H1 (cell line): ENCODE measurements at regions not wholly inside any gene's neighbourhood (a gene's known extent, or its start where the extent isn't known, plus 50 kb on each side); places are given as distances from the start of the nearest gene placed in this dataset.

ENCODE experiments used
- CTCF ChIA-PET: fragments of 300-600 bp; sonication (Branson Sonifier 250); formaldehyde crosslinking; loops from one replicate; lab custom pipeline; 2021; ENCODE audit not compliant: partially characterized antibody; lab: Charles Lee
- POLR2A ChIA-PET: fragments of 300-600 bp; sonication (Branson Sonifier 250); formaldehyde crosslinking; loops from one replicate; lab custom pipeline; 2021; ENCODE audit warnings: inconsistent platforms; ENCODE audit not compliant: partially characterized antibody; lab: Charles Lee
- DNase-seq, 2 experiments: peaks; one replicate each; pipeline versions ENCODE4 v3.0.0 to v3.0.0-alpha.2; 2010 to 2022; ENCODE audit warnings: low spot score in 2 of 2, low read depth in 1 of 2, mixed read lengths in 1 of 2
- FAIRE-seq: peaks from 2 replicates; lab custom pipeline; 2011; peaks lifted over from hg19 to GRCh38; lab: Jason Lieb, UNC
- H2AFZ ChIP-seq: 2 replicates; pipeline ENCODE4 v1.8.1; 2012; ENCODE audit warnings: low read length, inconsistent platforms
- H2AK5ac ChIP-seq: 2 replicates; pipeline ENCODE4 v1.6.1; 2013; ENCODE audit warnings: low read depth, low read length
- H2BK120ac ChIP-seq: replicated peaks from 2 replicates; pipeline ENCODE3; 2013; ENCODE audit warnings: low read depth, low read length, inconsistent platforms
- H2BK12ac ChIP-seq: 2 replicates; pipeline ENCODE4 v1.6.1; 2013; ENCODE audit warnings: low read depth, low read length
- H2BK15ac ChIP-seq: 2 replicates; pipeline ENCODE4 v1.6.1; 2013; ENCODE audit warnings: low read length
- H2BK20ac ChIP-seq: 2 replicates; pipeline ENCODE4 v1.6.1; 2013; ENCODE audit warnings: low read length
- H2BK5ac ChIP-seq: 2 replicates; pipeline ENCODE4 v1.6.1; 2013; ENCODE audit warnings: low read depth, low read length
- H3K14ac ChIP-seq: 2 replicates; pipeline ENCODE4 v1.6.1; 2013; ENCODE audit warnings: inconsistent platforms; ENCODE audit not compliant: insufficient read length
- H3K18ac ChIP-seq: 2 replicates; pipeline ENCODE4 v1.6.1; 2013; ENCODE audit warnings: low read length; ENCODE audit errors: extremely low read depth
- H3K23ac ChIP-seq: 2 replicates; pipeline ENCODE4 v1.6.1; 2013; ENCODE audit warnings: inconsistent platforms; ENCODE audit not compliant: insufficient read length
- H3K23me2 ChIP-seq: 2 replicates; pipeline ENCODE4 v1.6.1; 2013; ENCODE audit warnings: low read depth, low read length
- H3K27ac ChIP-seq: 2 replicates; pipeline ENCODE4 v1.6.1; 2011; ENCODE audit warnings: low read depth, low read length, inconsistent platforms
- H3K27me3 ChIP-seq, 4 experiments: replicated peaks in 1 of 4; 1 replicate in 1 of 4; 2 replicates in 3 of 4; pipeline versions ENCODE4 v1.6.1 to v1.8.1; 2011 to 2013; ENCODE audit warnings: low read length in 3 of 4, mild to moderate bottlenecking in 3 of 4, inconsistent platforms in 2 of 4, mixed read lengths in 2 of 4, moderate library complexity in 1 of 4; ENCODE audit not compliant: control insufficient read depth in 3 of 4, insufficient read depth in 3 of 4; ENCODE audit errors: extremely low read depth in 1 of 4
- H3K36me3 ChIP-seq, 4 experiments: 2 replicates each; pipeline versions ENCODE4 v1.6.1 to v1.8.1; 2011 to 2013; ENCODE audit warnings: mild to moderate bottlenecking in 4 of 4, low read length in 3 of 4, moderate library complexity in 2 of 4, control low read depth in 1 of 4, inconsistent platforms in 1 of 4; ENCODE audit not compliant: insufficient read depth in 4 of 4, control insufficient read depth in 2 of 4
- H3K4ac ChIP-seq: replicated peaks from 2 replicates; pipeline ENCODE3; 2013; ENCODE audit warnings: low read length, low read depth, mixed read lengths, inconsistent platforms; ENCODE audit not compliant: insufficient read length
- H3K4me1 ChIP-seq, 4 experiments: replicated peaks in 1 of 4; 1 replicate in 1 of 4; 2 replicates in 3 of 4; pipeline versions ENCODE4 v1.6.1 to v1.8.1; 2011 to 2013; ENCODE audit warnings: low read length in 3 of 4, inconsistent platforms in 2 of 4, mixed read lengths in 1 of 4; ENCODE audit not compliant: insufficient read depth in 4 of 4, control insufficient read depth in 3 of 4
- H3K4me2 ChIP-seq, 2 experiments: 2 replicates each; pipeline versions ENCODE4 v1.6.1 to v1.8.1; 2011 to 2013; ENCODE audit warnings: low read depth in 2 of 2, low read length in 2 of 2, control low read depth in 1 of 2, inconsistent platforms in 1 of 2, mild to moderate bottlenecking in 1 of 2; ENCODE audit not compliant: insufficient read depth in 1 of 2
- H3K4me3 ChIP-seq, 4 experiments: fragments of 200-600, 300-600 bp in 1 of 4; sonication (generic), shearing (Covaris generic), sonication (Bioruptor Twin) in 1 of 4; 2 replicates each; pipeline versions ENCODE4 v1.5.1 to v1.8.1; 2011 to 2016; ENCODE audit warnings: low read length in 4 of 4, low read depth in 3 of 4, control low read depth in 2 of 4, inconsistent platforms in 2 of 4, mild to moderate bottlenecking in 2 of 4, mixed read lengths in 1 of 4, moderate library complexity in 1 of 4; ENCODE audit not compliant: insufficient read depth in 2 of 4; ENCODE audit errors: extremely low read depth in 1 of 4
- H3K56ac ChIP-seq: replicated peaks from 2 replicates; pipeline ENCODE3; 2013; ENCODE audit warnings: low read depth, mild to moderate bottlenecking, mixed read lengths, low read length, inconsistent platforms; ENCODE audit not compliant: insufficient read length
- H3K79me1 ChIP-seq: 2 replicates; pipeline ENCODE4 v1.6.1; 2013; ENCODE audit warnings: low read depth, low read length, control low read depth
- H3K79me2 ChIP-seq, 2 experiments: 2 replicates each; pipeline versions ENCODE4 v1.6.1 to v1.8.1; 2012 to 2013; ENCODE audit warnings: low read length in 2 of 2, mild to moderate bottlenecking in 2 of 2, inconsistent platforms in 1 of 2; ENCODE audit not compliant: insufficient read depth in 2 of 2, control insufficient read depth in 1 of 2
- H3K9ac ChIP-seq, 4 experiments: replicated peaks in 1 of 4; 1 replicate in 1 of 4; 2 replicates in 3 of 4; pipeline versions ENCODE4 v1.6.1 to v1.8.1; 2011 to 2013; ENCODE audit warnings: low read depth in 3 of 4, low read length in 3 of 4, control low read depth in 2 of 4, mild to moderate bottlenecking in 2 of 4, moderate library complexity in 2 of 4, inconsistent platforms in 1 of 4; ENCODE audit errors: extremely low read depth in 1 of 4
- H3K9me3 ChIP-seq, 2 experiments: 2 replicates each; pipeline versions ENCODE4 v1.6.1 to v1.8.1; 2012 to 2013; ENCODE audit warnings: mild to moderate bottlenecking in 2 of 2, moderate library complexity in 2 of 2, control low read depth in 1 of 2, inconsistent platforms in 1 of 2, low read depth in 1 of 2, low read length in 1 of 2, mixed read lengths in 1 of 2; ENCODE audit not compliant: insufficient read depth in 2 of 2
- H4K20me1 ChIP-seq, 2 experiments: replicated peaks in 1 of 2; 2 replicates each; pipeline versions ENCODE3 to v1.8.1; 2011 to 2013; ENCODE audit warnings: inconsistent platforms in 2 of 2, low read length in 2 of 2, mild to moderate bottlenecking in 1 of 2; ENCODE audit not compliant: insufficient read depth in 2 of 2, control insufficient read depth in 1 of 2
- H4K5ac ChIP-seq: 2 replicates; pipeline ENCODE4 v1.6.1; 2013; ENCODE audit warnings: low read length, low read depth, mixed read lengths, inconsistent platforms; ENCODE audit not compliant: insufficient read length
- H4K8ac ChIP-seq: 2 replicates; pipeline ENCODE4 v1.8.0; 2013; ENCODE audit warnings: mild to moderate bottlenecking, moderate library complexity, low read length, inconsistent platforms; ENCODE audit not compliant: insufficient read depth; ENCODE audit errors: extremely low read depth
- H4K91ac ChIP-seq: replicated peaks from 2 replicates; pipeline ENCODE3; 2013; ENCODE audit warnings: low read length, mixed read lengths, inconsistent platforms; ENCODE audit not compliant: insufficient read length
- CTBP2 ChIP-seq: IDR thresholded peaks from 2 replicates; pipeline ENCODE4 v1.7.0; 2011; ENCODE audit warnings: borderline replicate concordance, mild to moderate bottlenecking, moderate library complexity, mixed read lengths, low read length; ENCODE audit not compliant: insufficient read depth, insufficient read length
- GTF2F1 ChIP-seq: IDR thresholded peaks from 2 replicates; pipeline ENCODE4 v1.6.1; 2012; ENCODE audit warnings: low read depth, low read length, improper control_type of control experiment, borderline replicate concordance
- MAFK ChIP-seq: IDR thresholded peaks from 2 replicates; pipeline ENCODE4 v1.6.1; 2012; ENCODE audit warnings: low read depth, mild to moderate bottlenecking, improper control_type of control experiment, low read length
- NRF1 ChIP-seq: IDR thresholded peaks from 2 replicates; pipeline ENCODE4 v1.6.1; 2011; ENCODE audit warnings: mild to moderate bottlenecking, low read depth, low read length, improper control_type of control experiment
- POLR2A ChIP-seq, 2 experiments: IDR thresholded peaks; 1 replicate in 1 of 2; 2 replicates in 1 of 2; pipeline ENCODE4 v1.6.1; 2011; ENCODE audit warnings: low read depth in 2 of 2, low read length in 2 of 2, mild to moderate bottlenecking in 2 of 2; ENCODE audit errors: control extremely low read depth in 1 of 2
- POLR2AphosphoS5 ChIP-seq: IDR thresholded peaks from 2 replicates; pipeline ENCODE4 v1.6.1; 2011; ENCODE audit warnings: low read depth, low read length
- POU5F1 ChIP-seq: IDR thresholded peaks from 2 replicates; pipeline ENCODE4 v1.6.1; 2011; ENCODE audit warnings: low read depth, mild to moderate bottlenecking, low read length, moderate library complexity
- RAD21 ChIP-seq, 2 experiments: IDR thresholded peaks in 1 of 2; conservative IDR thresholded peaks in 1 of 2; 2 replicates each; pipeline ENCODE4 v1.6.1; 2011; ENCODE audit warnings: low read depth in 2 of 2, low read length in 2 of 2, improper control_type of control experiment in 1 of 2, inconsistent platforms in 1 of 2, mild to moderate bottlenecking in 1 of 2, moderate library complexity in 1 of 2
- RBBP5 ChIP-seq: IDR thresholded peaks from 2 replicates; pipeline ENCODE4 v1.7.1; 2012; ENCODE audit warnings: low read depth, mild to moderate bottlenecking, inconsistent platforms, low read length, moderate library complexity, borderline replicate concordance
- RFX5 ChIP-seq: IDR thresholded peaks from 2 replicates; pipeline ENCODE4 v1.6.1; 2011; ENCODE audit warnings: low read depth, low read length, improper control_type of control experiment, borderline replicate concordance
- SP1 ChIP-seq: IDR thresholded peaks from 2 replicates; pipeline ENCODE4 v1.6.1; 2011; ENCODE audit warnings: low read depth, low read length
- SP2 ChIP-seq: IDR thresholded peaks from 2 replicates; pipeline ENCODE4 v1.6.1; 2012; ENCODE audit warnings: mild to moderate bottlenecking, low read length, inconsistent platforms
- SRF ChIP-seq: IDR thresholded peaks from 2 replicates; pipeline ENCODE4 v1.6.1; 2011; ENCODE audit warnings: mild to moderate bottlenecking, low read depth, low read length, moderate library complexity
- SUZ12 ChIP-seq: fragments of 200-600 bp; sonication (generic); IDR thresholded peaks from 2 replicates; pipeline ENCODE4 v1.6.1; 2012; ENCODE audit warnings: mild to moderate bottlenecking, inconsistent platforms, low read length, moderate library complexity, mixed read lengths
- WGBS, 2 experiments: shearing (Covaris generic) in 1 of 2; methylation state at CpG; one replicate each; pipeline versions ENCODE4 v1.1.6 to v1.1.7; 2013 to 2015; ENCODE audit warnings: low lambda C conversion rate in 2 of 2, mixed read lengths in 2 of 2, inconsistent platforms in 1 of 2, low coverage in 1 of 2, missing lambda C conversion rate in 1 of 2; ENCODE audit not compliant: insufficient replicate concordance in 2 of 2, insufficient coverage in 1 of 2, insufficient read length in 1 of 2; ENCODE audit errors: extremely low coverage in 1 of 2, missing lambda C conversion rate in 1 of 2; 5-methylcytosine and 5-hydroxymethylcytosine counted together
- TF ChIP-seq, protein P1 (sequence below): IDR thresholded peaks from 2 replicates; pipeline ENCODE4 v1.6.1; 2012; ENCODE audit warnings: inconsistent platforms

DNA sequence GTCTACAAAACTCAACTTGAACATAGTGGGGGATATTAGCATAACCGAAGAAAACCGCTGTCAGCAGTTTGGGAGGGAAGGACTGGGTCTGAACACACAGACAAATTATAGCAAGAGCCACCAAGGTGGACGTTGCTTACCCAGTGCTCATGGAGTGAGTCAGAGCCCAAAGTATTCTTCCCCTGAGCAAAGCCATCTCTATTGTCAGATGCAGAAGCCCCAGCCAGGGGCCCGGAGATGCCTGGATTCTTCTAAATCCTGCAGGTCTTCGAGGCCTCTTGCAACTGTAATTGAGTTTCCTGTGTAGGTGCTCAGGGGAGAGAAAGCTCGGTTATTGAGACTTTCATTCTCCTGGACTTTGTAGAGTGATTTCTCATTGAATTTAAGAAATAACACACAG, 384.5 kb downstream of the IRS2 start:
- DNase-seq, result no peak
- H3K4me1 ChIP-seq, result no peaks in the 10 kb centered on the region; a peak in 2 of 7 replicates
- no peak overlapping the region for H3K4me3 ChIP-seq
- no peak overlapping the region for H3K23ac ChIP-seq
- no peak overlapping the region for H3K4me2 ChIP-seq
- no peak overlapping the region for H3K9ac ChIP-seq
- POLR2A ChIA-PET, result no interaction called here
- no peak overlapping the region for H2BK5ac ChIP-seq
- no peak overlapping the region for H4K8ac ChIP-seq
- no peak overlapping the region for H2BK120ac ChIP-seq
- no peaks in the 10 kb centered on the region for H3K27me3 ChIP-seq
- H3K9me3 ChIP-seq, result peaks cover 3 to 11% of the 10 kb centered on the region in 2 experiments; a peak in 3 of 4 replicates
- no peaks in the 10 kb centered on the region for H3K79me1 ChIP-seq
- no peaks in the 10 kb centered on the region for H3K79me2 ChIP-seq
- CTCF ChIA-PET, result interaction anchor here (1.0 kb wide), 1 partner anchor 441 kb away, joined by 3 read pairs; no protein-coding TSS in a partner anchor
- no peak overlapping the region for H2AK5ac ChIP-seq
- no peak for FAIRE-seq
- 89% methylated on average over 6 of the region's 6 CpGs; no CpG with 5 or more reads in 1 of the 2 experiments for WGBS, 2 experiments
- H3K27ac ChIP-seq, result no peak overlapping the region
- H3K14ac ChIP-seq, result no peak overlapping the region
- H2AFZ ChIP-seq, result no peak overlapping the region
- no peak overlapping the region for H3K4ac ChIP-seq
- no peak overlapping the region for H4K5ac ChIP-seq
- no peak overlapping the region for H2BK20ac ChIP-seq
- no peaks in the 10 kb centered on the region for H4K20me1 ChIP-seq
- H2BK15ac ChIP-seq, result no peak overlapping the region
- no peak overlapping the region for H2BK12ac ChIP-seq
- H3K36me3 ChIP-seq, result no peaks in the 10 kb centered on the region
- H3K23me2 ChIP-seq, result no peaks in the 10 kb centered on the region
- no peak overlapping the region for H4K91ac ChIP-seq
- no peak overlapping the region for H3K18ac ChIP-seq
- H3K56ac ChIP-seq, result no peak overlapping the region
- TF ChIP-seq GTF2F1 (no peak), RFX5 (no peak), SUZ12 (no peak), SRF (no peak), MAFK (no peak), POU5F1 (no peak), NRF1 (no peak), RBBP5 (no peak), RAD21 (IDR thresholded peaks at IDR 0.05 in 1 of 2, conservative IDR thresholded peaks at IDR 0.05 in 1 of 2; ENCODE audit: low read depth in 2 of 2, low read length in 2 of 2) (no peak), POLR2AphosphoS5 (no peak), SP2 (no peak), POLR2A (IDR thresholded peaks at IDR 0.05; ENCODE audit: control extremely low read depth in 1 of 2, low read depth in 2 of 2, low read length in 2 of 2) (no peak), SP1 (no peak), CTBP2 (no peak)
- TF ChIP-seq, protein P1, sequence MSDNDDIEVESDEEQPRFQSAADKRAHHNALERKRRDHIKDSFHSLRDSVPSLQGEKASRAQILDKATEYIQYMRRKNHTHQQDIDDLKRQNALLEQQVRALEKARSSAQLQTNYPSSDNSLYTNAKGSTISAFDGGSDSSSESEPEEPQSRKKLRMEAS, result no peak
